IMR-90 (cell line): ENCODE measurements at regions not wholly inside any gene's neighbourhood (a gene's known extent, or its start where the extent isn't known, plus 50 kb on each side); places are given as distances from the start of the nearest gene placed in this dataset.
A peak's percentile ranks its signal among the peaks of the same experiment; 100 is the strongest.

Source experiments
- ATAC-seq: fragments of 200-7000 bp; cut with Tn5 transposase; 2 replicates; pipeline ENCODE4 v1.9.1; 2020; ENCODE audit warnings: low read depth, mild to moderate bottlenecking, moderate library complexity
- BruUV-seq: library from RNA; stranded (reverse); fragments of 400-500 nt; replicated peaks from 2 replicates; lab custom pipeline; 2021; lab: Mats Ljungman, UMichigan
- CTCF ChIA-PET: fragments of 300-600 bp; formaldehyde crosslinking; extraction: SDS; loops from one replicate; lab custom pipeline; 2021; ENCODE audit warnings: antibody characterized with exemption; lab: Yijun Ruan, JAX
- POLR2A ChIA-PET: fragments of 300-600 bp; sonication (Branson Sonifier 250); formaldehyde crosslinking; loops from one replicate; lab custom pipeline; 2022; ENCODE audit warnings: antibody characterized with exemption; ENCODE audit not compliant: unreplicated experiment; lab: Charles Lee
- DNase-seq: peaks from one replicate; pipeline ENCODE4 v3.0.0; 2013
- H2AFZ ChIP-seq: replicated peaks from 2 replicates; pipeline ENCODE3; 2013; ENCODE audit warnings: low read length, mild to moderate bottlenecking; ENCODE audit not compliant: poor library complexity
- H2AK5ac ChIP-seq: 2 replicates; pipeline ENCODE4 v1.6.1; 2013; ENCODE audit warnings: low read depth, low read length, inconsistent platforms
- H2AK9ac ChIP-seq: replicated peaks from 2 replicates; pipeline ENCODE3; 2013; ENCODE audit warnings: mild to moderate bottlenecking, low read depth, low read length, moderate library complexity; ENCODE audit not compliant: poor library complexity
- H2BK120ac ChIP-seq: 2 replicates; pipeline ENCODE4 v1.6.1; 2013; ENCODE audit warnings: low read depth, low read length, inconsistent platforms
- H2BK15ac ChIP-seq: 3 replicates; pipeline ENCODE4 v1.6.1; 2013; ENCODE audit warnings: low read depth, low read length, inconsistent platforms
- H2BK20ac ChIP-seq: 2 replicates; pipeline ENCODE4 v1.6.1; 2013; ENCODE audit warnings: low read depth, mild to moderate bottlenecking, inconsistent platforms, low read length, moderate library complexity
- H2BK5ac ChIP-seq: 2 replicates; pipeline ENCODE4 v1.6.1; 2013; ENCODE audit warnings: mild to moderate bottlenecking, low read depth, low read length, inconsistent platforms; ENCODE audit not compliant: poor library complexity, severe bottlenecking
- H3K14ac ChIP-seq: replicated peaks from 2 replicates; pipeline ENCODE4 v1.6.1; 2013; ENCODE audit warnings: low read depth, low read length, inconsistent platforms
- H3K18ac ChIP-seq: 2 replicates; pipeline ENCODE4 v1.6.1; 2013; ENCODE audit warnings: low read depth, low read length, control low read depth
- H3K23ac ChIP-seq: 2 replicates; pipeline ENCODE4 v1.6.1; 2013; ENCODE audit warnings: low read depth, low read length, inconsistent platforms
- H3K27ac ChIP-seq: 2 replicates; pipeline ENCODE4 v1.5.1; 2013; ENCODE audit warnings: mild to moderate bottlenecking, control low read depth, low read length; ENCODE audit not compliant: insufficient read depth
- H3K27me3 ChIP-seq: 2 replicates; pipeline ENCODE4 v1.6.1; 2013; ENCODE audit warnings: low read length; ENCODE audit not compliant: control insufficient read depth, insufficient read depth
- H3K36me3 ChIP-seq: 2 replicates; pipeline ENCODE4 v1.6.1; 2013; ENCODE audit warnings: low read length, mixed read lengths; ENCODE audit not compliant: control insufficient read depth, insufficient read depth
- H3K4ac ChIP-seq: 2 replicates; pipeline ENCODE4 v1.6.1; 2013; ENCODE audit warnings: low read depth, low read length, inconsistent platforms
- H3K4me1 ChIP-seq: 2 replicates; pipeline ENCODE4 v1.6.1; 2013; ENCODE audit warnings: low read length, mixed read lengths; ENCODE audit not compliant: control insufficient read depth, insufficient read depth
- H3K4me2 ChIP-seq: 2 replicates; pipeline ENCODE4 v1.6.1; 2013; ENCODE audit warnings: low read depth, mild to moderate bottlenecking, control low read depth, low read length, moderate library complexity
- H3K4me3 ChIP-seq: 2 replicates; pipeline ENCODE4 v1.5.1; 2013; ENCODE audit warnings: low read depth, mild to moderate bottlenecking, control low read depth, low read length, moderate library complexity; ENCODE audit not compliant: insufficient read depth
- H3K56ac ChIP-seq: 2 replicates; pipeline ENCODE4 v1.6.1; 2013; ENCODE audit warnings: low read length, inconsistent platforms; ENCODE audit not compliant: insufficient read depth; ENCODE audit errors: extremely low read depth
- H3K79me1 ChIP-seq, 2 experiments: 2 replicates each; pipeline ENCODE4 v1.6.1; 2013; ENCODE audit warnings: low read length in 2 of 2, inconsistent platforms in 1 of 2, low read depth in 1 of 2
- H3K9ac ChIP-seq: 2 replicates; pipeline ENCODE4 v1.6.1; 2013; ENCODE audit warnings: low read depth, low read length, control low read depth
- H3K9me1 ChIP-seq: 2 replicates; pipeline ENCODE4 v1.6.1; 2013; ENCODE audit warnings: low read length, inconsistent platforms; ENCODE audit not compliant: insufficient read depth
- H3K9me3 ChIP-seq: 2 replicates; pipeline ENCODE4 v1.6.1; 2013; ENCODE audit warnings: low read length; ENCODE audit not compliant: control insufficient read depth, insufficient read depth
- H4K20me1 ChIP-seq: 2 replicates; pipeline ENCODE4 v1.6.1; 2013; ENCODE audit warnings: low read length, inconsistent platforms; ENCODE audit not compliant: insufficient read depth
- H4K5ac ChIP-seq: 2 replicates; pipeline ENCODE4 v1.6.1; 2013; ENCODE audit warnings: mild to moderate bottlenecking, low read depth, low read length, control low read depth
- H4K8ac ChIP-seq, 2 experiments: 2 replicates each; pipeline ENCODE4 v1.6.1; 2013; ENCODE audit warnings: low read depth in 2 of 2, low read length in 2 of 2, control low read depth in 1 of 2, inconsistent platforms in 1 of 2
- H4K91ac ChIP-seq: 2 replicates; pipeline ENCODE4 v1.6.1; 2013; ENCODE audit warnings: low read depth, low read length, inconsistent platforms; ENCODE audit not compliant: insufficient read depth
- CHD1 ChIP-seq: IDR thresholded peaks from 2 replicates; pipeline ENCODE4 v1.6.1; 2012; ENCODE audit warnings: low read depth, low read length, improper control_type of control experiment
- FOS ChIP-seq: fragments of 150-350 bp; IDR thresholded peaks from 2 replicates; pipeline ENCODE4 v1.6.1; 2016; ENCODE audit warnings: low read depth, low read length
- MAZ ChIP-seq: IDR thresholded peaks from 2 replicates; pipeline ENCODE4 v1.6.1; 2012; ENCODE audit warnings: low read depth, mild to moderate bottlenecking, low read length, improper control_type of control experiment, moderate library complexity, borderline replicate concordance
- MXI1 ChIP-seq: IDR thresholded peaks from 2 replicates; pipeline ENCODE4 v1.6.1; 2012; ENCODE audit warnings: low read depth, mild to moderate bottlenecking, low read length, moderate library complexity, borderline replicate concordance
- NFE2L2 ChIP-seq: fragments of 150-350 bp; IDR thresholded peaks from 2 replicates; pipeline ENCODE4 v1.6.1; 2016; ENCODE audit warnings: low read depth, mild to moderate bottlenecking, low read length
- RFX5 ChIP-seq: IDR thresholded peaks from 2 replicates; pipeline ENCODE4 v1.8.0; 2012; ENCODE audit warnings: low read depth, mild to moderate bottlenecking, low read length, moderate library complexity
- SMC3 ChIP-seq: fragments of 150-350 bp; IDR thresholded peaks from 2 replicates; pipeline ENCODE4 v1.6.1; 2016; ENCODE audit warnings: low read depth, mild to moderate bottlenecking, antibody characterized with exemption, low read length, moderate library complexity
- WGBS, 2 experiments: methylation state at CpG; one replicate each; pipeline versions ENCODE4 v1.1.5 to v1.1.7; 2013; ENCODE audit warnings: missing lambda C conversion rate in 2 of 2; ENCODE audit not compliant: insufficient read length in 1 of 2; ENCODE audit errors: extremely low coverage in 2 of 2; 5-methylcytosine and 5-hydroxymethylcytosine counted together
- dilution Hi-C: fragments of 300-500 bp; cut with HindIII; formaldehyde crosslinking; loops from one replicate; pipeline ENCODE4 v1.14.3; 2018; ENCODE audit warnings: low sequenced_read_pairs; ENCODE audit not compliant: unreplicated experiment
- in situ Hi-C: fragments of 300-500 bp; cut with MboI; formaldehyde crosslinking; loops from 3 replicates; pipeline ENCODE4 v1.14.3; 2019; ENCODE audit warnings: low sequenced_read_pairs, inconsistent platforms, mixed read lengths
- intact Hi-C: fragments of 100-400 bp; cut with micrococcal nuclease; formaldehyde crosslinking; loops from 2 replicates; pipeline ENCODE4 v1.10.0; 2022
- TF ChIP-seq, protein P1 (sequence below): fragments of 150-350 bp; IDR thresholded peaks from 2 replicates; pipeline ENCODE4 v1.6.1; 2017; ENCODE audit warnings: mild to moderate bottlenecking, antibody characterized with exemption, low read length, low read depth
- TF ChIP-seq, protein P2 (sequence below): fragments of 150-350 bp; IDR thresholded peaks from 2 replicates; pipeline ENCODE4 v1.6.1; 2016; ENCODE audit warnings: low read depth, mild to moderate bottlenecking, low read length, moderate library complexity, borderline replicate concordance

DNA sequence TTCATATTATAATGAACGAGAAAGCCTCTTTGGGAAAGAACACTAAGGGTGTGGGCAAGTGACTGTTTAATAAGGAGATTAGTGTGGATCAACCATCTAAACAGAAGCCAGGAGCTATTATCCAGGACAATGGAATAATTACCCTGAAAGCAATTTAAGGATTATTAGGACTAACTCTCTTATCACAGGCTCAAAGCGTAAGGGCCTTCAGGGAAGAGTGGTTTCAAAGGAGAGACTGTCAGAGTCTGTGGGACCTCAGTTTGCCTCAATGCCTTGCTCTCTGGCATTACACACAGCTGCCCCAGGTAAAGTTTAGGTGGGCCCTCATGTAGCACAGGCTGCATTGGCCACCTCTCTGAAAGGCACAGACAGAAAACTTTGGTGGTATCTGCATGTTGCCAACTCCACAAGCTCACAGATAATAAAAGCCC, 717.2 kb upstream of the ADGRL3 start:
- no peak overlapping the region for H4K91ac ChIP-seq
- no peak overlapping the region for H2BK15ac ChIP-seq
- peak overlapping the region; percentile 19 for H2AFZ ChIP-seq
- H3K79me1 ChIP-seq = no peaks in the 10 kb centered on the region
- TF ChIP-seq CHD1 = no peak
- no peak for TF ChIP-seq SMC3
- no peak for TF ChIP-seq MAZ
- no peak for TF ChIP-seq RFX5
- TF ChIP-seq, protein P1, sequence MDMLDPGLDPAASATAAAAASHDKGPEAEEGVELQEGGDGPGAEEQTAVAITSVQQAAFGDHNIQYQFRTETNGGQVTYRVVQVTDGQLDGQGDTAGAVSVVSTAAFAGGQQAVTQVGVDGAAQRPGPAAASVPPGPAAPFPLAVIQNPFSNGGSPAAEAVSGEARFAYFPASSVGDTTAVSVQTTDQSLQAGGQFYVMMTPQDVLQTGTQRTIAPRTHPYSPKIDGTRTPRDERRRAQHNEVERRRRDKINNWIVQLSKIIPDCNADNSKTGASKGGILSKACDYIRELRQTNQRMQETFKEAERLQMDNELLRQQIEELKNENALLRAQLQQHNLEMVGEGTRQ = no peak
- TF ChIP-seq NFE2L2 = no peak
- TF ChIP-seq FOS = no peak
- TF ChIP-seq MXI1 = no peak
- TF ChIP-seq, protein P2, sequence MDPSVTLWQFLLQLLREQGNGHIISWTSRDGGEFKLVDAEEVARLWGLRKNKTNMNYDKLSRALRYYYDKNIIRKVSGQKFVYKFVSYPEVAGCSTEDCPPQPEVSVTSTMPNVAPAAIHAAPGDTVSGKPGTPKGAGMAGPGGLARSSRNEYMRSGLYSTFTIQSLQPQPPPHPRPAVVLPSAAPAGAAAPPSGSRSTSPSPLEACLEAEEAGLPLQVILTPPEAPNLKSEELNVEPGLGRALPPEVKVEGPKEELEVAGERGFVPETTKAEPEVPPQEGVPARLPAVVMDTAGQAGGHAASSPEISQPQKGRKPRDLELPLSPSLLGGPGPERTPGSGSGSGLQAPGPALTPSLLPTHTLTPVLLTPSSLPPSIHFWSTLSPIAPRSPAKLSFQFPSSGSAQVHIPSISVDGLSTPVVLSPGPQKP = no peak
- H3K27me3 ChIP-seq = no peaks in the 10 kb centered on the region
- H4K8ac ChIP-seq = no peak overlapping the region
- H2AK9ac ChIP-seq = no peak overlapping the region
- H3K18ac ChIP-seq = no peak overlapping the region
- no peak overlapping the region for H2BK120ac ChIP-seq
- no peak overlapping the region for H3K14ac ChIP-seq
- no peak overlapping the region for H3K56ac ChIP-seq
- no TSS peak for BruUV-seq
- H3K36me3 ChIP-seq = no peaks in the 10 kb centered on the region
- no peaks in the 10 kb centered on the region for H4K20me1 ChIP-seq
- dilution Hi-C loops = no loop called here
- no peak overlapping the region for H3K9ac ChIP-seq
- no peak overlapping the region for H2BK20ac ChIP-seq
- no peak overlapping the region for H3K27ac ChIP-seq
- no peaks in the 10 kb centered on the region for H3K9me3 ChIP-seq
- H3K9me1 ChIP-seq = no peaks in the 10 kb centered on the region
- H3K4me2 ChIP-seq = no peak overlapping the region
- intact Hi-C loops = no loop called here
- ATAC-seq (no peak), DNase-seq (no peak)
- H2AK5ac ChIP-seq = no peak overlapping the region
- no CpG with 5 or more reads among the region's 2 CpGs for WGBS, 2 experiments
- CTCF ChIA-PET = no interaction called here
- H2BK5ac ChIP-seq = no peak overlapping the region
- H4K5ac ChIP-seq = no peak overlapping the region
- no peak overlapping the region for H3K23ac ChIP-seq
- in situ Hi-C loops = no loop called here
- POLR2A ChIA-PET = no interaction called here
- H3K4me1 ChIP-seq = no peaks in the 10 kb centered on the region
- H3K4ac ChIP-seq = no peak overlapping the region
- H3K4me3 ChIP-seq = no peak overlapping the region
